KMS-11 (cell line): ENCODE measurements at regions not wholly inside any gene's neighbourhood (a gene's known extent, or its start where the extent isn't known, plus 50 kb on each side); places are given as distances from the start of the nearest gene placed in this dataset.

Experiments used
- H2AFZ ChIP-seq: fragments of 200-600 bp; sonication (generic); 2 replicates; pipeline ENCODE4 v1.6.1; 2016; ENCODE audit warnings: antibody characterized with exemption, mixed run types, low read depth
- H3K27ac ChIP-seq: fragments of 200-600 bp; sonication (generic); 2 replicates; pipeline ENCODE4 v1.6.1; 2016; ENCODE audit warnings: mild to moderate bottlenecking, mixed run types
- H3K27me3 ChIP-seq: fragments of 200-600 bp; sonication (generic); 2 replicates; pipeline ENCODE4 v1.6.1; 2017; ENCODE audit warnings: mild to moderate bottlenecking, low read depth, mixed run types, moderate library complexity; ENCODE audit not compliant: insufficient read depth
- H3K36me3 ChIP-seq: fragments of 200-600 bp; sonication (generic); 2 replicates; pipeline ENCODE4 v1.6.1; 2017; ENCODE audit warnings: mild to moderate bottlenecking, mixed run types; ENCODE audit not compliant: insufficient read depth
- H3K4me1 ChIP-seq: fragments of 200-600 bp; sonication (generic); 2 replicates; pipeline ENCODE4 v1.6.1; 2016; ENCODE audit warnings: mild to moderate bottlenecking, low read depth, mixed run types; ENCODE audit not compliant: poor library complexity, severe bottlenecking
- H3K4me2 ChIP-seq: fragments of 200-600 bp; sonication (generic); 2 replicates; pipeline ENCODE4 v1.7.0; 2016; ENCODE audit warnings: mild to moderate bottlenecking, mixed run types
- H3K4me3 ChIP-seq: fragments of 200-600 bp; sonication (generic); IDR thresholded peaks from 2 replicates; pipeline ENCODE4 v1.6.1; 2017; ENCODE audit warnings: low read depth, low read length, mixed read lengths; ENCODE audit not compliant: insufficient read depth
- H3K79me2 ChIP-seq: fragments of 200-600 bp; sonication (generic); 2 replicates; pipeline ENCODE4 v1.6.1; 2016; ENCODE audit warnings: low read depth, mixed run types; ENCODE audit not compliant: insufficient read depth
- H3K9ac ChIP-seq: fragments of 200-600 bp; sonication (generic); 2 replicates; pipeline ENCODE4 v1.6.1; 2016; ENCODE audit warnings: mild to moderate bottlenecking, mixed run types
- H4K20me1 ChIP-seq: fragments of 200-600 bp; sonication (generic); 2 replicates; pipeline ENCODE4 v1.6.1; 2016; ENCODE audit warnings: mild to moderate bottlenecking, mixed run types; ENCODE audit not compliant: insufficient read depth
- CTCF ChIP-seq: fragments of 200-600 bp; sonication (generic); conservative IDR thresholded peaks from 2 replicates; pipeline ENCODE4 v1.6.1; 2017; ENCODE audit warnings: low read depth, mild to moderate bottlenecking, antibody characterized with exemption, low read length, moderate library complexity, mixed read lengths

DNA sequence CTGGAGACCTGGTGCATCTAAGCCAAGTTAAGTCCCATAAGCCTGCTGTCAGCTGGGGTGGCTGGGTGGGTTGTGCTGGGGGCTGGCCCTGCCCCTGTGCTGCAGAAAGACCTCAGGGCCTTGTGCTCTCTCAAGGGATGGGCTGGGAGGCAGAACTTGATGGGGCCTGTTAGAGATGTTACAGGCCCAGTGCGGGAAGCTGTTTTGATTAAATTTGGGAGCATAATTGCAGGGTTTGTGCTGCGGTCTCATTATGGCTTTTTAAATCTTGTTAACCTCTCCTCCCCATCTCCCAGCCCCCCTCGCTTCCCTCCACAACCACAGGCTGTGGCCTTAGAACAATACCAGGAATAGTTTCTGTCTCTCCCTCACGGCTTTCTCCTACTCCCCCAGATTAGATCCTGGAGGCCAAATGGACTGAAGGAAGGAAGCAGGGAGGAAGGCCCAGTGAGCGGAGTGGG, 87.6 kb upstream of the TLE3 start:
- no peak for TF ChIP-seq CTCF
- no peaks in the 10 kb centered on the region for H3K27me3 ChIP-seq
- no peak overlapping the region for H2AFZ ChIP-seq
- H3K4me2 ChIP-seq, result no peak overlapping the region
- H4K20me1 ChIP-seq, result no peaks in the 10 kb centered on the region
- H3K4me1 ChIP-seq, result no peaks in the 10 kb centered on the region
- no peak overlapping the region for H3K27ac ChIP-seq
- H3K36me3 ChIP-seq, result no peaks in the 10 kb centered on the region
- no peak overlapping the region for H3K9ac ChIP-seq
- no peaks in the 10 kb centered on the region for H3K79me2 ChIP-seq
- H3K4me3 ChIP-seq, result no peak overlapping the region

DNA sequence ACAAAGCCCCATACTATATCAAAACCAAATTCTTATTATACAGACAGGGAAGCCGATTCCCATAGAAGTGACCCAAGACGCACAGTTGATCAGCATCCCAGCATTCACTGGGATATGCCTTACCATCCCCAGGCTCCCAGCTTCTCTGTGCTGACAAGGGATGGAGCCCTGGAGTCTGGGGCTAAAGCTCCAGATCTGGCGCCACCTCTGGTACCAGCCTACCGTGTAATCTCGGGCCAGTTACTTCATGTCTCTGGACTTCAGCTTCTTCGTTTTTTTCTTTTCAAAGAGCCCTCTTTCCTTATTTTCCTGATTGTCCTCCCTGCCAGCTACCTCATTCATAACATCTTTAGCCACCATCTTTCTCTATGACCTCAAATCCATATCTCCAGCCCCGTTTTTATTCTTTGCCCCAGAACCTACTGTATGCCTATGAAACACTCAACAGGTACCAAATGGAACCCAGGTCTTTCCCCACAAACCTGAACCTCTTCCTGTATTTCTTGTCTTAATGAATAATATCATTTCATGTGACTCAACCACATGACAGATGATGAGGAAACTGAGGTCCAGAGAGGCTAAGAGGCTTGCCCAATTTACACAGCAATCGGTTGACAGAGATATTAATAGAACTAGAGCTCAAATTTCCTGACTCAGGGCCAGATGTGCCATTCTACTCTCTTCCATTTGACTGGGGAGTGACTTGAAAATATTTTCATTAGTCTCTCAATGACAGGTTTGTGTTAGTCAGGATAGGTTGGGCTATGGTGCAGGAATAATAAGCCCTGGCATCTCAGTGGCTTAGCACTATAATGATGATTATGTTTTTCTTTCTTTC, 85.4 kb upstream of the TLE3 start:
- Histone ChIP-seq H3K4me2 (no peak overlapping the region), H3K4me3 (no peak overlapping the region), H2AFZ (no peak overlapping the region), H3K36me3 (no peaks in the 10 kb centered on the region), H4K20me1 (no peaks in the 10 kb centered on the region), H3K27me3 (no peaks in the 10 kb centered on the region), H3K9ac (no peak overlapping the region), H3K79me2 (no peaks in the 10 kb centered on the region), H3K4me1 (no peaks in the 10 kb centered on the region), H3K27ac (no peak overlapping the region)
- no peak for TF ChIP-seq CTCF

DNA sequence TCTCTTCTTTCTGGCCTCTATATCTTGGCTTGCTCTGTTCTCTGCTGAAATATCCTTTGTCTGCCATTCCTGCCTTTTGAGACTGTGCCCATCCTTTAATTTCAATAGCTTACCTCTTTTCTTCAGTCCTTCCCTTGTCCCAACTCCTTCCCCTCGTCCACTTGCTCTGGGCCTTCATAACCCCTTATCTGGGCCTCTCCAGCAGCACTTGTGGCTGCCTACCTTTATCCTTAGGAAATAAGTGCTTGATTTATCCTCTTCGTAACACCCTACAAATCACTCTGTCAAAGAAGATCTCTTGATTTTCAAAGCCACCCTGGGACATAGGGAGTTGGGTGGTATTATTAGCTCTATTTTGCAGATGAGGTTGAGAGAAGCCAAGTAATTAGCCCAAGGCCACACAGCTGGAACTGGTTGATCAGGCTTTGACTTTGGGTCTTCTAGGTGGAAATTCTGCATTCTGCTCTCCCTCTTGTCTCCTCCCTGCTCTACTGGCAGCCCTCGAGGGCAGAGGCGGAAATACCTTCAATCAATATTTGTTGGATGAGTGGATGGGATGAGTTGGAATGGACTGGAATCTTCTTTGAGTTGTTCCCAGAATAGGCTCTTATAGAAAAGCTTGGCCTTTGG, 84.0 kb upstream of the TLE3 start:
- Histone ChIP-seq H3K4me3 (no peak overlapping the region), H3K36me3 (no peaks in the 10 kb centered on the region), H2AFZ (no peak overlapping the region), H3K4me2 (no peak overlapping the region), H3K27ac (no peak overlapping the region), H4K20me1 (no peaks in the 10 kb centered on the region), H3K79me2 (no peaks in the 10 kb centered on the region), H3K9ac (no peak overlapping the region), H3K27me3 (no peaks in the 10 kb centered on the region), H3K4me1 (no peaks in the 10 kb centered on the region)
- TF ChIP-seq CTCF, result no peak

- no peak overlapping the region for H2AFZ ChIP-seq
- no peaks in the 10 kb centered on the region for H3K27me3 ChIP-seq
- no peaks in the 10 kb centered on the region for H3K4me1 ChIP-seq
- no peaks in the 10 kb centered on the region for H3K36me3 ChIP-seq
- H4K20me1 ChIP-seq, result no peaks in the 10 kb centered on the region
- no peaks in the 10 kb centered on the region for H3K79me2 ChIP-seq
- H3K9ac ChIP-seq, result no peak overlapping the region
- no peak overlapping the region for H3K4me2 ChIP-seq
- H3K4me3 ChIP-seq, result no peak overlapping the region
- no peak overlapping the region for H3K27ac ChIP-seq
- no peak for TF ChIP-seq CTCF
Observed at GRCh38 chr15:70180186-70180875, 82.6 kb upstream of the TLE3 start.
